Liver (tissue), 8 donors: ENCODE measurements at regions not wholly inside any gene's neighbourhood (a gene's known extent, or its start where the extent isn't known, plus 50 kb on each side); places are given as distances from the start of the nearest gene placed in this dataset.

Experiments
- DNase-seq: peaks from one replicate; pipeline ENCODE4 v3.0.0-alpha.2; 2017; ENCODE audit warnings: low spot score
- H3K27ac ChIP-seq, 2 donors: one replicate each; pipeline ENCODE4 v1.7.0; 2013; ENCODE audit warnings: inconsistent platforms in 2 of 2, low read length in 2 of 2, control low read depth in 1 of 2, low read depth in 1 of 2, mild to moderate bottlenecking in 1 of 2
- H3K27me3 ChIP-seq, 4 donors: one replicate each; pipeline versions ENCODE4 v1.6.1 to v1.7.0; 2013; ENCODE audit warnings: low read length in 3 of 4, inconsistent platforms in 1 of 4, mild to moderate bottlenecking in 1 of 4, moderate library complexity in 1 of 4; ENCODE audit not compliant: control insufficient read depth in 4 of 4, insufficient read depth in 4 of 4
- H3K36me3 ChIP-seq, 4 donors: one replicate each; pipeline versions ENCODE4 v1.6.1 to v1.7.0; 2013; ENCODE audit warnings: low read length in 3 of 4, mild to moderate bottlenecking in 3 of 4, low read depth in 1 of 4, moderate library complexity in 1 of 4; ENCODE audit not compliant: control insufficient read depth in 4 of 4, insufficient read depth in 3 of 4
- H3K4me1 ChIP-seq, 4 donors: one replicate each; pipeline versions ENCODE4 v1.6.1 to v1.7.0; 2013; ENCODE audit warnings: low read length in 3 of 4, mild to moderate bottlenecking in 3 of 4, moderate library complexity in 1 of 4; ENCODE audit not compliant: control insufficient read depth in 4 of 4, insufficient read depth in 4 of 4
- H3K4me3 ChIP-seq, 3 donors: one replicate each; pipeline versions ENCODE4 v1.6.1 to v1.7.0; 2013; ENCODE audit warnings: low read length in 3 of 3, control low read depth in 1 of 3, low read depth in 1 of 3, mild to moderate bottlenecking in 1 of 3
- H3K9ac ChIP-seq, 2 donors: one replicate each; pipeline ENCODE4 v1.7.0; 2013; ENCODE audit warnings: low read length in 2 of 2, mild to moderate bottlenecking in 2 of 2, moderate library complexity in 2 of 2, control low read depth in 1 of 2, low read depth in 1 of 2
- H3K9me3 ChIP-seq, 4 donors: one replicate each; pipeline versions ENCODE4 v1.6.1 to v1.7.0; 2013; ENCODE audit warnings: low read length in 3 of 4; ENCODE audit not compliant: control insufficient read depth in 4 of 4
- EGR1 ChIP-seq, 2 donors: IDR thresholded peaks; 2 replicates each; pipeline ENCODE4 v1.6.1; 2016 to 2018; ENCODE audit warnings: antibody characterized with exemption in 2 of 2, low read depth in 2 of 2
- FOXA1 ChIP-seq: IDR thresholded peaks from 2 replicates; pipeline ENCODE4 v1.6.1; 2016; ENCODE audit warnings: antibody characterized with exemption
- FOXA2 ChIP-seq: IDR thresholded peaks from 2 replicates; pipeline ENCODE4 v1.6.1; 2016; ENCODE audit warnings: antibody characterized with exemption
- GABPA ChIP-seq, 2 donors: IDR thresholded peaks in 1 of 2; conservative IDR thresholded peaks in 1 of 2; 2 replicates each; pipeline ENCODE4 v1.6.1; 2016; ENCODE audit warnings: antibody characterized with exemption in 2 of 2, mild to moderate bottlenecking in 1 of 2, moderate library complexity in 1 of 2
- HNF4A ChIP-seq, 2 donors: conservative IDR thresholded peaks; 2 replicates each; pipeline ENCODE4 v1.6.1; 2016; ENCODE audit warnings: antibody characterized with exemption in 2 of 2, mild to moderate bottlenecking in 2 of 2
- HNF4G ChIP-seq: IDR thresholded peaks from 2 replicates; pipeline ENCODE4 v1.6.1; 2016; ENCODE audit warnings: antibody characterized with exemption
- JUND ChIP-seq, 2 donors: IDR thresholded peaks; 2 replicates each; pipeline ENCODE4 v1.6.1; 2016; ENCODE audit warnings: antibody characterized with exemption in 2 of 2
- NR2F2 ChIP-seq: IDR thresholded peaks from 2 replicates; pipeline ENCODE4 v1.6.1; 2016; ENCODE audit warnings: antibody characterized with exemption
- RAD21 ChIP-seq, 2 donors: IDR thresholded peaks; 2 replicates each; pipeline ENCODE4 v1.6.1; 2016; ENCODE audit warnings: antibody characterized with exemption in 2 of 2, mild to moderate bottlenecking in 2 of 2
- RXRA ChIP-seq, 2 donors: IDR thresholded peaks; 2 replicates each; pipeline ENCODE4 v1.6.1; 2017 to 2018; ENCODE audit warnings: antibody characterized with exemption in 2 of 2, mild to moderate bottlenecking in 1 of 2
- SP1 ChIP-seq: IDR thresholded peaks from 2 replicates; pipeline ENCODE4 v1.6.1; 2018; ENCODE audit warnings: antibody characterized with exemption, mild to moderate bottlenecking
- TAF1 ChIP-seq: conservative IDR thresholded peaks from 2 replicates; pipeline ENCODE4 v1.6.1; 2016; ENCODE audit warnings: antibody characterized with exemption, mild to moderate bottlenecking
- YY1 ChIP-seq: IDR thresholded peaks from 2 replicates; pipeline ENCODE4 v1.6.1; 2016; ENCODE audit warnings: antibody characterized with exemption, mild to moderate bottlenecking
- ZBTB33 ChIP-seq: IDR thresholded peaks from 2 replicates; pipeline ENCODE4 v1.6.1; 2016; ENCODE audit warnings: antibody characterized with exemption
- WGBS: extraction: QIAGEN DNeasy Blood & Tissue Kit; methylation state at CpG from one replicate; pipeline ENCODE4 v1.1.7; 2013; 5-methylcytosine and 5-hydroxymethylcytosine counted together
- TF ChIP-seq, protein P1 (sequence below): IDR thresholded peaks from 2 replicates; pipeline ENCODE4 v1.6.1; 2016; ENCODE audit warnings: antibody characterized with exemption, mild to moderate bottlenecking
- TF ChIP-seq, protein P2 (sequence below): IDR thresholded peaks from 2 replicates; pipeline ENCODE4 v1.6.1; 2016; ENCODE audit warnings: antibody characterized with exemption
- TF ChIP-seq, protein P3 (sequence below): fragments of 150-350 bp; IDR thresholded peaks from 2 replicates; pipeline ENCODE4 v1.5.1; 2017; ENCODE audit warnings: improper control_type of control experiment, low read depth, low read length; ENCODE audit not compliant: missing input control
- TF ChIP-seq, protein P4 (sequence below): IDR thresholded peaks from 2 replicates; pipeline ENCODE4 v1.6.1; 2016; ENCODE audit warnings: antibody characterized with exemption
- donor health status: healthy.
- donor health status: healthy.
- donor health status: healthy.
- donor health status: healthy.
- donor health status: healthy.

- TF ChIP-seq ZBTB33: no peak
- no peak for TF ChIP-seq HNF4A (conservative IDR thresholded peaks at IDR 0.05)
- no peak for TF ChIP-seq NR2F2
- TF ChIP-seq GABPA (IDR thresholded peaks at IDR 0.05 in 1 of 2, conservative IDR thresholded peaks at IDR 0.05 in 1 of 2): no peak
- TF ChIP-seq FOXA2: no peak
These were observed 92.0 kb downstream of the HLX start (continued) for GRCh38 chr1:220971221-220971620.

GRCh38 chr1:220974431-220974830, 95.2 kb downstream of the HLX start:
- no peaks in the 10 kb centered on the region for H3K4me1 ChIP-seq
- no peaks in the 10 kb centered on the region for H3K9me3 ChIP-seq
- no peak for DNase-seq
- WGBS: 52% methylated on average over 1 of the region's 1 CpG
- TF ChIP-seq JUND (IDR thresholded peaks at IDR 0.05): no peak
- H3K27me3 ChIP-seq: no peaks in the 10 kb centered on the region
- H3K27ac ChIP-seq: no peak overlapping the region
- H3K4me3 ChIP-seq: no peak overlapping the region
- H3K36me3 ChIP-seq: no peaks in the 10 kb centered on the region
- H3K9ac ChIP-seq: no peak overlapping the region

DNA sequence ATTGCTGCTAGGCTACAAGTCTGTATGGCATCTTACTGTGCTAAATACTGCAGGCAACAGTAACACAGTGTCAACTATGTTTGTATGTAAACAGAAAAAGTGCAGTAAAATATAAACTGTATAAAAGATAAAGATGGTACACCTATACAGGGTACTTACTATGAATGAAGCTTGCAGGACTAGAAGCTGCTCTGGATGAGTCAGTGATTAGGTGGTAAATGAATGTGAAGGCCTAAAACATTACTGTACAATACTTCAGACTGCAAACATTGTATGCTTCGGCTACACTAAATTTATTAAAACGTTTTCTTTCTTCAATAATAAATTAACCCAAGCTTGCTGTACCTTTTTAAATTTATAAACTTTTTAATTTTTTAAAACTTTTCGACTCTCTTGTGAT, 97.1 kb downstream of the HLX start:
- H3K4me3 ChIP-seq: no peak overlapping the region
- TF ChIP-seq FOXA1 (no peak), HNF4A (conservative IDR thresholded peaks at IDR 0.05) (no peak), EGR1 (IDR thresholded peaks at IDR 0.05; ENCODE audit: low read depth in 2 of 2) (no peak), HNF4G (no peak), FOXA2 (no peak), GABPA (IDR thresholded peaks at IDR 0.05 in 1 of 2, conservative IDR thresholded peaks at IDR 0.05 in 1 of 2) (no peak), JUND (IDR thresholded peaks at IDR 0.05) (no peak), NR2F2 (no peak), ZBTB33 (no peak), RXRA (IDR thresholded peaks at IDR 0.05) (no peak), RAD21 (IDR thresholded peaks at IDR 0.05) (no peak), SP1 (no peak), YY1 (no peak), TAF1 (no peak)
- TF ChIP-seq, protein P1, sequence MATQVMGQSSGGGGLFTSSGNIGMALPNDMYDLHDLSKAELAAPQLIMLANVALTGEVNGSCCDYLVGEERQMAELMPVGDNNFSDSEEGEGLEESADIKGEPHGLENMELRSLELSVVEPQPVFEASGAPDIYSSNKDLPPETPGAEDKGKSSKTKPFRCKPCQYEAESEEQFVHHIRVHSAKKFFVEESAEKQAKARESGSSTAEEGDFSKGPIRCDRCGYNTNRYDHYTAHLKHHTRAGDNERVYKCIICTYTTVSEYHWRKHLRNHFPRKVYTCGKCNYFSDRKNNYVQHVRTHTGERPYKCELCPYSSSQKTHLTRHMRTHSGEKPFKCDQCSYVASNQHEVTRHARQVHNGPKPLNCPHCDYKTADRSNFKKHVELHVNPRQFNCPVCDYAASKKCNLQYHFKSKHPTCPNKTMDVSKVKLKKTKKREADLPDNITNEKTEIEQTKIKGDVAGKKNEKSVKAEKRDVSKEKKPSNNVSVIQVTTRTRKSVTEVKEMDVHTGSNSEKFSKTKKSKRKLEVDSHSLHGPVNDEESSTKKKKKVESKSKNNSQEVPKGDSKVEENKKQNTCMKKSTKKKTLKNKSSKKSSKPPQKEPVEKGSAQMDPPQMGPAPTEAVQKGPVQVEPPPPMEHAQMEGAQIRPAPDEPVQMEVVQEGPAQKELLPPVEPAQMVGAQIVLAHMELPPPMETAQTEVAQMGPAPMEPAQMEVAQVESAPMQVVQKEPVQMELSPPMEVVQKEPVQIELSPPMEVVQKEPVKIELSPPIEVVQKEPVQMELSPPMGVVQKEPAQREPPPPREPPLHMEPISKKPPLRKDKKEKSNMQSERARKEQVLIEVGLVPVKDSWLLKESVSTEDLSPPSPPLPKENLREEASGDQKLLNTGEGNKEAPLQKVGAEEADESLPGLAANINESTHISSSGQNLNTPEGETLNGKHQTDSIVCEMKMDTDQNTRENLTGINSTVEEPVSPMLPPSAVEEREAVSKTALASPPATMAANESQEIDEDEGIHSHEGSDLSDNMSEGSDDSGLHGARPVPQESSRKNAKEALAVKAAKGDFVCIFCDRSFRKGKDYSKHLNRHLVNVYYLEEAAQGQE: no peak
- TF ChIP-seq, protein P2, sequence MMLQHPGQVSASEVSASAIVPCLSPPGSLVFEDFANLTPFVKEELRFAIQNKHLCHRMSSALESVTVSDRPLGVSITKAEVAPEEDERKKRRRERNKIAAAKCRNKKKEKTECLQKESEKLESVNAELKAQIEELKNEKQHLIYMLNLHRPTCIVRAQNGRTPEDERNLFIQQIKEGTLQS: no peak
- TF ChIP-seq, protein P3, sequence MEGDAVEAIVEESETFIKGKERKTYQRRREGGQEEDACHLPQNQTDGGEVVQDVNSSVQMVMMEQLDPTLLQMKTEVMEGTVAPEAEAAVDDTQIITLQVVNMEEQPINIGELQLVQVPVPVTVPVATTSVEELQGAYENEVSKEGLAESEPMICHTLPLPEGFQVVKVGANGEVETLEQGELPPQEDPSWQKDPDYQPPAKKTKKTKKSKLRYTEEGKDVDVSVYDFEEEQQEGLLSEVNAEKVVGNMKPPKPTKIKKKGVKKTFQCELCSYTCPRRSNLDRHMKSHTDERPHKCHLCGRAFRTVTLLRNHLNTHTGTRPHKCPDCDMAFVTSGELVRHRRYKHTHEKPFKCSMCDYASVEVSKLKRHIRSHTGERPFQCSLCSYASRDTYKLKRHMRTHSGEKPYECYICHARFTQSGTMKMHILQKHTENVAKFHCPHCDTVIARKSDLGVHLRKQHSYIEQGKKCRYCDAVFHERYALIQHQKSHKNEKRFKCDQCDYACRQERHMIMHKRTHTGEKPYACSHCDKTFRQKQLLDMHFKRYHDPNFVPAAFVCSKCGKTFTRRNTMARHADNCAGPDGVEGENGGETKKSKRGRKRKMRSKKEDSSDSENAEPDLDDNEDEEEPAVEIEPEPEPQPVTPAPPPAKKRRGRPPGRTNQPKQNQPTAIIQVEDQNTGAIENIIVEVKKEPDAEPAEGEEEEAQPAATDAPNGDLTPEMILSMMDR: no peak
- TF ChIP-seq, protein P4, sequence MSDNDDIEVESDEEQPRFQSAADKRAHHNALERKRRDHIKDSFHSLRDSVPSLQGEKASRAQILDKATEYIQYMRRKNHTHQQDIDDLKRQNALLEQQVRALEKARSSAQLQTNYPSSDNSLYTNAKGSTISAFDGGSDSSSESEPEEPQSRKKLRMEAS: no peak
- 41% methylated on average over 3 of the region's 3 CpGs for WGBS

More for the DNA sequence above, 97.1 kb downstream of the HLX start:
- Histone ChIP-seq H3K4me1 (no peaks in the 10 kb centered on the region), H3K9me3 (no peaks in the 10 kb centered on the region), H3K27ac (no peak overlapping the region), H3K36me3 (no peaks in the 10 kb centered on the region), H3K9ac (no peak overlapping the region), H3K27me3 (no peaks in the 10 kb centered on the region)
- no peak for DNase-seq
